Common myeloid progenitor, CD34-positive (primary cell): ENCODE measurements at regions not wholly inside any gene's neighbourhood (a gene's known extent, or its start where the extent isn't known, plus 50 kb on each side); places are given as distances from the start of the nearest gene placed in this dataset.

ENCODE experiments used
- CTCF ChIA-PET: fragments of 350-600 bp; sonication (Branson Sonifier 250); formaldehyde crosslinking; loops from one replicate; lab custom pipeline; 2021; ENCODE audit warnings: antibody characterized with exemption; lab: Charles Lee
- POLR2A ChIA-PET: fragments of 350-600 bp; sonication (Branson Sonifier 250); formaldehyde crosslinking; loops from one replicate; lab custom pipeline; 2021; ENCODE audit warnings: antibody characterized with exemption; lab: Charles Lee
- DNase-seq, 3 donors: peaks; one replicate each; pipeline versions ENCODE4 v3.0.0 to v3.0.0-alpha.2; 2013
- H3K27ac ChIP-seq, 2 experiments: 1 replicate in 1 of 2; 2 replicates in 1 of 2; pipeline ENCODE4 v1.7.0; 2013; ENCODE audit warnings: inconsistent platforms in 2 of 2, low read length in 2 of 2, mild to moderate bottlenecking in 2 of 2, low read depth in 1 of 2, moderate library complexity in 1 of 2; ENCODE audit not compliant: severe bottlenecking in 2 of 2, insufficient read depth in 1 of 2, poor library complexity in 1 of 2
- H3K27me3 ChIP-seq, 5 experiments: replicated peaks in 2 of 5; 1 replicate in 3 of 5; 2 replicates in 2 of 5; pipeline versions ENCODE4 v1.6.1 to v1.7.0; 2013; ENCODE audit warnings: low read length in 4 of 5, mild to moderate bottlenecking in 2 of 5, moderate library complexity in 2 of 5, inconsistent platforms in 1 of 5; ENCODE audit not compliant: insufficient read depth in 5 of 5, control insufficient read depth in 4 of 5
- H3K36me3 ChIP-seq, 4 experiments: 1 replicate in 2 of 4; 2 replicates in 2 of 4; pipeline versions ENCODE4 v1.6.1 to v1.7.0; 2013; ENCODE audit warnings: low read length in 3 of 4, control low read depth in 1 of 4, mild to moderate bottlenecking in 1 of 4; ENCODE audit not compliant: control insufficient read depth in 4 of 4, insufficient read depth in 4 of 4
- H3K4me1 ChIP-seq, 4 experiments: 1 replicate in 3 of 4; 2 replicates in 1 of 4; pipeline versions ENCODE4 v1.6.1 to v1.7.1; 2013; ENCODE audit warnings: low read length in 3 of 4, mild to moderate bottlenecking in 3 of 4, control low read depth in 1 of 4, inconsistent platforms in 1 of 4, moderate library complexity in 1 of 4; ENCODE audit not compliant: control insufficient read depth in 4 of 4, insufficient read depth in 4 of 4; ENCODE audit errors: control extremely low read depth in 1 of 4
- H3K4me3 ChIP-seq, 7 experiments: 1 replicate in 4 of 7; 2 replicates in 3 of 7; pipeline versions ENCODE4 v1.5.1 to v1.7.0; 2013; ENCODE audit warnings: mild to moderate bottlenecking in 7 of 7, low read length in 6 of 7, moderate library complexity in 6 of 7, inconsistent platforms in 2 of 7, low read depth in 2 of 7, control low read depth in 1 of 7; ENCODE audit not compliant: insufficient read depth in 4 of 7, control insufficient read depth in 1 of 7; ENCODE audit errors: extremely low read depth in 1 of 7
- H3K9me3 ChIP-seq, 5 experiments: 1 replicate in 4 of 5; 2 replicates in 1 of 5; pipeline versions ENCODE4 v1.6.1 to v1.7.1; 2013; ENCODE audit warnings: low read length in 4 of 5, mild to moderate bottlenecking in 2 of 5, inconsistent platforms in 1 of 5, low read depth in 1 of 5, moderate library complexity in 1 of 5; ENCODE audit not compliant: control insufficient read depth in 4 of 5, insufficient read depth in 2 of 5; ENCODE audit errors: control extremely low read depth in 1 of 5
- WGBS: methylation state at CpG from one replicate; pipeline ENCODE4 v1.1.5; 2013; ENCODE audit not compliant: insufficient coverage; 5-methylcytosine and 5-hydroxymethylcytosine counted together

DNA sequence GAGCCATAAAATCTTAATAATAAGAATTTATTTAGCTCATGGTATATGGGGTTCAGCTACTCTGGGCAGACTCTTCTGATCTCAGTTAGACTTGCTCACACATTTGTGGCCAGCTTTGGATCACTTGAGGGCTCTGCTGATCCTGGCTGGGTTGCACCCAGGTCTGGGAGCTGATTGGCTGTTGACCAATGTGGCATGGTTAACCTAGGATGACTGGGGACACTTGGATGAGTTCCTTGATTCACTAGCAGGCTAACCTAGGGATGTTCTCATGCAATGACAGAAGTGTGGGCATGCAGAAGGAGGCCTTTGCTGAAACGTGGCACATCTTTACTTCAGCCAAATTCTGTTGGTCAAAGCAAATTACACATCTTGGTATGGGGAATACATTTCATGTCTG, 569.5 kb downstream of the UTRN start:
- H3K4me3 ChIP-seq = no peak overlapping the region
- no peak for DNase-seq
- WGBS = 86% methylated on average over 1 of the region's 1 CpG
- no peak overlapping the region for H3K27ac ChIP-seq
- ChIA-PET POLR2A (interaction anchor here (0.6 kb wide), 1 partner anchor 797 kb away, joined by 3 read pairs; no protein-coding TSS in a partner anchor), CTCF (interaction anchor here (1.4 kb wide), 1 partner anchor 26 kb away, joined by 3 read pairs; no protein-coding TSS in a partner anchor)
- H3K27me3 ChIP-seq = no peaks in the 10 kb centered on the region
- peaks cover 11 to 29% (median 13%) of the 10 kb centered on the region in 4 experiments for H3K36me3 ChIP-seq
- no peaks in the 10 kb centered on the region for H3K4me1 ChIP-seq
- H3K9me3 ChIP-seq = no peaks in the 10 kb centered on the region

- ChIA-PET POLR2A (no interaction called here), CTCF (interaction anchor here (1.4 kb wide), 1 partner anchor 27 kb away, joined by 3 read pairs; no protein-coding TSS in a partner anchor)
- Histone ChIP-seq H3K9me3 (peaks cover 0 to 2% (median 0%) of the 10 kb centered on the region in 5 experiments), H3K4me1 (no peaks in the 10 kb centered on the region), H3K27me3 (no peaks in the 10 kb centered on the region), H3K36me3 (peaks cover 8 to 22% (median 10%) of the 10 kb centered on the region in 4 experiments), H3K4me3 (no peak overlapping the region), H3K27ac (no peak overlapping the region)
- DNase-seq = no peak
Observed at GRCh38 chr6:144855375-144855774, 570.2 kb downstream of the UTRN start.

DNA sequence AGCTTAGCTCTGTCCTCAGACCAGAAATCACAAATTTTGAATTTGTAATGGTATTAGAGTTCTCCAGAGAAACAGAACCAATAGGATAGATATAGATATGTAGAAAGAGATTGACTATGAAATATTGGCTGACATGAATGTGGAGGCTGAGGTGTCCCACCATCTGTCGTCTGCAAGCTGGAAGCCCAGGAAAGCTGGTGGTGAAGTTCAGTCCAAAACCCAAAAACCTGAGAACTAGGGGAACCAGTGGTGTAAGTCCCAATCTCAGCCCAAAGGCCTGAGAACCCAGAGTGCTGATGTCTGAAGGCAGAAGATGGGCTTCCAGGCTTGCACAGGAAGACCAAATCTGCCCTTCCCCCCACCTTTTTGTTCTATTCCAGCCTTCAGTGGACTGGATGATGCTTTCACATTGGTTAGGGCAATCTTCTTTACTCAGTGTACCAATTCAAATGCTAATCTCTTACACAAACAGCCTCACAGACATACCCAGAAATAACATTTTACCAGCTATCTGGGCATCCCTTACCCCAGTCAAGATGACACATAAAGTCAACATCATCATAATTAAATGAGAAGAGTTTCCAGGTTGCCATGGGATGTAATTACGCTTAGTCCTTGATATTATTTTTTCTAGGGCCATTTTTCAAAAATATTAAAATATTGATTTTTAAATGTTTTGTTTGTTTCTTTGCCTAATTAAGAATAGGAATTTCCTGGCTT, 570.8 kb downstream of the UTRN start:
- DNase-seq = no peak
- Histone ChIP-seq H3K36me3 (peaks cover 3 to 16% (median 8%) of the 10 kb centered on the region in 4 experiments), H3K27me3 (peaks cover 0 to 2% (median 0%) of the 10 kb centered on the region in 5 experiments), H3K4me3 (no peak overlapping the region), H3K4me1 (no peaks in the 10 kb centered on the region), H3K9me3 (peaks cover 0 to 2% (median 0%) of the 10 kb centered on the region in 5 experiments), H3K27ac (no peak overlapping the region)
- 100% methylated on average over 1 of the region's 2 CpGs for WGBS
- ChIA-PET CTCF (interaction anchor here (1.4 kb wide), 1 partner anchor 28 kb away, joined by 3 read pairs; no protein-coding TSS in a partner anchor), POLR2A (no interaction called here)

DNA sequence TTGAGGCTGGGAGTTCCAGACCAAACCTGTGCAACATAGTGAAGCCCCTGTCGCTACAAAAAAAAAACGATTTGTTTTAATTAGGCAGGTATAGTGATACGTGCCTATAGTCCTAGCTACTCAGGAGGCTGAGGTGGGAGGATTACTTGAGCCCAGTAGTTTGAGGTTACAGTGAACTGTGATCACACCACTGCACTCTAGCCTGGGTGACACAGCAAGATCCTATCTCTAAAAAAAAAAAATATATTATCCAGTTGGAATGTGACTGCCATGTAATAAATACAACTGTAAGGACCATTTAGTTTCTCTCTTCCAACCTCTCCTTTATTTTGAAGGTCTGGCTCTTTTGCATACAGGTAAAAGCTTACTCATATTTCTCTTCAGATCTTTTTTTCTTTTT, 571.5 kb downstream of the UTRN start:
- ChIA-PET CTCF (no interaction called here), POLR2A (no interaction called here)
- 100% methylated on average over 2 of the region's 3 CpGs for WGBS
- Histone ChIP-seq H3K36me3 (peaks cover 3 to 16% (median 7%) of the 10 kb centered on the region in 4 experiments), H3K27me3 (peaks cover 0 to 2% (median 0%) of the 10 kb centered on the region in 5 experiments), H3K27ac (no peak overlapping the region), H3K4me1 (no peaks in the 10 kb centered on the region), H3K4me3 (no peak overlapping the region), H3K9me3 (peaks cover 0 to 2% (median 0%) of the 10 kb centered on the region in 5 experiments)
- DNase-seq = no peak

GRCh38 chr6:144857086-144857485, 572.0 kb downstream of the UTRN start:
- H3K9me3 ChIP-seq = peaks cover 0 to 2% (median 0%) of the 10 kb centered on the region in 5 experiments
- H3K4me3 ChIP-seq = no peak overlapping the region
- DNase-seq = no peak
- CTCF ChIA-PET = no interaction called here
- POLR2A ChIA-PET = interaction anchor here (0.6 kb wide), 1 partner anchor 63 kb away, joined by 3 read pairs; no protein-coding TSS in a partner anchor
- WGBS = 100% methylated on average over 2 of the region's 3 CpGs
- H3K27me3 ChIP-seq = peaks cover 0 to 2% (median 0%) of the 10 kb centered on the region in 5 experiments
- no peaks in the 10 kb centered on the region for H3K4me1 ChIP-seq
- H3K36me3 ChIP-seq = peaks cover 3 to 14% (median 5%) of the 10 kb centered on the region in 4 experiments
- no peak overlapping the region for H3K27ac ChIP-seq

DNA sequence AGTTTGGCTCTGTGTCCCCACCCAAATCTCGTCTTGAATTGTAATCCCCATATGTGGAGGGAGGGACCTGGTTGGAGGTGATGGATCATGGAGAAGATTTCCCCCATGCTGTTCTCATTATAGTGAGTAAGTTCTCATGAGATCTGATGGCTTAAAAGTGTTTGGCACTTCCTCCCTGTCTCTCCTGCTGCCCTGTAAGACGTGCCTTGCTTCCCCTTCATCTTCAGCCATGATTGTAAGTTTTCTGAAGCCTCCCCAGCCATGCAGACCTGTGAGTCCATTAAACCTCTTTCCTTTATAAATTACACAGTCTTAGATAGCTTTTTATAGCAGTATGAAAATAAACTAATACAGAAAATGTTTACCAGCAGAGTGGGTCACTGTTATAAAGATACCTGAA, 577.6 kb downstream of the UTRN start:
- ChIA-PET POLR2A (no interaction called here), CTCF (no interaction called here)
- Histone ChIP-seq H3K27ac (no peak overlapping the region), H3K9me3 (peaks cover 0 to 11% (median 3%) of the 10 kb centered on the region in 5 experiments), H3K4me1 (no peaks in the 10 kb centered on the region), H3K36me3 (no peaks in the 10 kb centered on the region), H3K4me3 (no peak overlapping the region), H3K27me3 (peaks cover 0 to 2% (median 0%) of the 10 kb centered on the region in 5 experiments)
- DNase-seq = no peak
- 100% methylated on average over 1 of the region's 2 CpGs for WGBS

DNA sequence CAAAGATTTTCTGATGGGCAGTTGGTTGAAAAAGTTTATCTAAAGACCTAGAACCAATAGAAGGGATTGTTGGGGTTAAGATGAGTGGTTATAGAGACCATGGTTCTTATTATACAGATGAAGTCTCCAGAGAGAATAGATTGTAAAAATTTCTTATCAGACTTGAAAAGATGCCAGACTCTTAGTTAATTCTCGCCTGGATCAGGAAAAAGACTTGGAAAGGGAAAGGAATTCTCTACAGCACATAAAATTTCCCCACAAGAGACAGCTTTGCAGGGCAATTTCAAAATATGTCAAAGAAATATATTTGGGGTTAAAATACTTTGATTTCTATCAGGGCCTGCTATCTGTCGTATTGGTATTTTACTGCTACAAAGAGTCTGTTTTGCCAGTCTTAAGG, 582.6 kb downstream of the UTRN start:
- H3K4me3 ChIP-seq = no peak overlapping the region
- ChIA-PET CTCF (no interaction called here), POLR2A (no interaction called here)
- 86% methylated on average over 1 of the region's 2 CpGs for WGBS
- H3K27ac ChIP-seq = no peak overlapping the region
- H3K4me1 ChIP-seq = no peaks in the 10 kb centered on the region
- no peaks in the 10 kb centered on the region for H3K27me3 ChIP-seq
- peaks cover 0 to 11% (median 3%) of the 10 kb centered on the region in 5 experiments for H3K9me3 ChIP-seq
- no peaks in the 10 kb centered on the region for H3K36me3 ChIP-seq
- no peak for DNase-seq
